Activated naive CD8-positive, alpha-beta T cell (primary cell): ENCODE measurements at regions not wholly inside any gene's neighbourhood (a gene's known extent, or its start where the extent isn't known, plus 50 kb on each side); places are given as distances from the start of the nearest gene placed in this dataset.

Experiments
- H3K27ac Mint-ChIP-seq: one replicate; pipeline ENCODE4 v1.8.0; 2021; ENCODE audit warnings: mixed read lengths
- H3K27me3 Mint-ChIP-seq: one replicate; pipeline ENCODE4 v1.8.0; 2021; ENCODE audit warnings: mixed read lengths
- H3K36me3 Mint-ChIP-seq: one replicate; pipeline ENCODE4 v1.8.0; 2021; ENCODE audit warnings: mixed read lengths
- H3K4me1 Mint-ChIP-seq: one replicate; pipeline ENCODE4 v1.8.0; 2021; ENCODE audit warnings: low read depth, mixed read lengths
- H3K4me3 Mint-ChIP-seq: one replicate; pipeline ENCODE4 v1.8.0; 2021; ENCODE audit warnings: mild to moderate bottlenecking, mixed read lengths
- H3K9me3 Mint-ChIP-seq: one replicate; pipeline ENCODE4 v1.8.0; 2021; ENCODE audit warnings: low read depth, mixed read lengths

DNA sequence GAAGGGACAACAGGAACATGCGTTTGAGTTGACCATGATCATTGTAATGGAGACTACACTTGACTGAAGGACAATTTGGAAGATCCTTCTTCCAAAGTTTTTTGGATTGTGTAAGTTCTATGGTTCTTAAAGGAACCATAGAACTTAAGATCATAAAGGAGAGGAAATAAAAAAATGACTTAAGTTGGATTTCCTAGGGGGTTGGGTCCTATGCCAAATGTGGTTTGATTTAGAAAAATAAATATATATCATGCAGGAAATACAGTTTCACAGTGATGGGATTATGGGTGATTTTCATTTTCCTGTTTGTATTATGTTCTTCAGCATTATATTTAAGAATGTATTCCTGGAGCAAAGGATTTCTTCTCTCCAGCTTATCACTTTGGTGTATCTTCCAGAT lies 305.5 kb upstream of the DPH6 start:
- no peak overlapping the region for H3K27ac Mint-ChIP-seq
- H3K36me3 Mint-ChIP-seq, result no peaks in the 10 kb centered on the region
- peaks cover 4% of the 10 kb centered on the region for H3K27me3 Mint-ChIP-seq
- no peaks in the 10 kb centered on the region for H3K4me1 Mint-ChIP-seq
- H3K9me3 Mint-ChIP-seq, result no peaks in the 10 kb centered on the region
- H3K4me3 Mint-ChIP-seq, result no peak overlapping the region

- Mint-ChIP-seq H3K36me3 (no peaks in the 10 kb centered on the region), H3K4me3 (no peak overlapping the region), H3K27ac (no peak overlapping the region), H3K9me3 (no peaks in the 10 kb centered on the region), H3K27me3 (peaks cover 4% of the 10 kb centered on the region), H3K4me1 (no peaks in the 10 kb centered on the region)
Observed at GRCh38 chr15:35852818-35853624, 307.1 kb upstream of the DPH6 start.

DNA sequence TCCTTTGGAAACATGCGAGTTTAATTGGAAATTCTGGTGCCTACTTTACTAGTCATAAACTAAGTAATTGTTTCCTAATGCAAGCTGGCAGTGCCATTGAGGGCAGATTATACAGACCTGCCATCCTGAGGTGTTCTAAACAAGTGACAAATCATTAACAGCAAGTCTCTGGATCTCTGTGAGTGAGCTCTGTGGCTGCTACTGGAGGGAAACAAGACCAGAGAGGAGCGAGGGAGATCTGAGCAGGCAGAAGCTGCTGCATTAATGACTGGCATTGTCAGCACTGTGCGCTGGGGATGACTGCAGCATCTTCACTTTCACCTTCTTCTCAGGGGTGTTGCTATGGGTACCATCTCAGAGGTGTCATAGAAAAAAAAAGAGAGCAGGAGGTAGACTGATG lies 308.4 kb upstream of the DPH6 start:
- Mint-ChIP-seq H3K36me3 (no peaks in the 10 kb centered on the region), H3K4me3 (no peak overlapping the region), H3K9me3 (no peaks in the 10 kb centered on the region), H3K27me3 (peaks cover 4% of the 10 kb centered on the region), H3K27ac (no peak overlapping the region), H3K4me1 (no peaks in the 10 kb centered on the region)

DNA sequence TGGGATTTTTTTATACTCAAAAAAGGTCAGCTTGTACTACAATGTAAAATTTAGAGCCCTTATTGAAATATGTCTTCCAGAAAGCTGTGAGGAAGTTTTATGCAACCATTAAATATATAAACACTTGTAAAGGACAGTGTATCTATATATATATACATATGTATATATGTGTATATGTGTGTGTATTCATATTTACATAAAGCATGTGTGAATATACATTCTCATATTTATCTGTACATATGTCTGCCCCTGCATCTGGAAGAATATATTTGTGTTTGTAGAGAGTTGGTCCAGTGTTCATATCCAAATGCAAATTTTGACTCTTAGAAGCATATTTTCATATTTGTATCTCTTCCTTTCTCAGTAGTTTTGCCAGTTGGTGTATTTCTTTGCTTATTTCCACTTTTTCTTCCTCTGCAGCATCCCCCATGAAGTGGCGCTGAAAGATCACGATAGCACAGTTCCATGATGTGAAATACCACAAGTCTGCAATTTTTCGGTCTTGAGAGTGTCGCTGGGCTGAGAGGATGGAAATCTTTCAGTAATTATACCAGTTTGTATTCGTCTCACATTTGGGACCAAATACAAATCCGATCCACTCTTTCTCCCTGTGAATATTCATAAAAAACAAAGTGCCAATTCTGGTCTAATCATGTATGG lies 311.7 kb upstream of the DPH6 start:
- no peaks in the 10 kb centered on the region for H3K9me3 Mint-ChIP-seq
- H3K36me3 Mint-ChIP-seq, result no peaks in the 10 kb centered on the region
- no peaks in the 10 kb centered on the region for H3K27me3 Mint-ChIP-seq
- H3K4me1 Mint-ChIP-seq, result no peaks in the 10 kb centered on the region
- H3K4me3 Mint-ChIP-seq, result no peak overlapping the region
- no peak overlapping the region for H3K27ac Mint-ChIP-seq

DNA sequence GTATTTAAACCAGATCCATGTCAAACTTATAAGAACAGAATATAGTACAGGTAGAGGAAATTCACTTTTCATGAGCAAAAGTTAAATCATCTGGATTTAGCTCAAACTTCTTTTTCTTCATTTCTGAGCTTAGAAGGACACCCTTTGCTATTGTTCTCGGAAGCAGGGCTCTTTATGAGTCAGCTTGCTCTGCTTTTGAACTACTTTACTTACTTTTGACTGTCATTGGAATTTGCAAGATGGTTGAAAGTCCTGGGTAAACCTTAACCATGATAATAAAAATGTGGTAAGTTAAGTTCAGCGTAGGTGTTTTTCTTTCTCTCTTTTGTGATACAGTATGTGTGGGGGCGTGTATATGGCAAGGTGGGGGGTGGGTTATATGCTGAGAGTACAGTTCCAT lies 312.7 kb upstream of the DPH6 start:
- Mint-ChIP-seq H3K36me3 (no peaks in the 10 kb centered on the region), H3K27ac (no peak overlapping the region), H3K9me3 (no peaks in the 10 kb centered on the region), H3K4me3 (no peak overlapping the region), H3K4me1 (no peaks in the 10 kb centered on the region), H3K27me3 (peaks cover 2% of the 10 kb centered on the region)

DNA sequence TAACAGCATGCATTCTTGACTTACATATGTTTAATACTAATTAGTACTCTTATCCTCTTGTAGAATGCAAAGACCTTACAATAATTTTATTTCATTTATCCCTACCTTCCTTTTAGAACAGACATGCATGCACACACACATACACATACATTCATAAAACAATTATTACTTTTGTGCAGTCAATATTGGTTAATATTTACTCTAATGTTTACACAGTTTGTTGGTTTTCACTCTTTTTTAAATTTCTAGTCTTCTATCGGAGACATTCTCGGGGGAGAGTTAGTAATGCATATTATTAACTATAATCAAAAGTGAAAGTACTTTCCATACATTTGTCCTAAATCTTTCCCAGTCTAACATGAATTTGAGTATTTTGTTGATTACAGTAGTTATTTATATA lies 317.7 kb upstream of the DPH6 start:
- H3K36me3 Mint-ChIP-seq, result no peaks in the 10 kb centered on the region
- H3K9me3 Mint-ChIP-seq, result peaks cover 3% of the 10 kb centered on the region
- no peak overlapping the region for H3K4me3 Mint-ChIP-seq

GRCh38 chr15:35867356-35867755 lies 321.4 kb upstream of the DPH6 start:
- Mint-ChIP-seq H3K36me3 (no peaks in the 10 kb centered on the region), H3K27ac (no peak overlapping the region), H3K27me3 (peaks cover 4% of the 10 kb centered on the region), H3K4me3 (no peak overlapping the region), H3K9me3 (peaks cover 3% of the 10 kb centered on the region), H3K4me1 (no peaks in the 10 kb centered on the region)

More for the DNA sequence above, 317.7 kb upstream of the DPH6 start:
- Mint-ChIP-seq H3K27me3 (peaks cover 4% of the 10 kb centered on the region), H3K27ac (no peak overlapping the region), H3K4me1 (no peaks in the 10 kb centered on the region)

DNA sequence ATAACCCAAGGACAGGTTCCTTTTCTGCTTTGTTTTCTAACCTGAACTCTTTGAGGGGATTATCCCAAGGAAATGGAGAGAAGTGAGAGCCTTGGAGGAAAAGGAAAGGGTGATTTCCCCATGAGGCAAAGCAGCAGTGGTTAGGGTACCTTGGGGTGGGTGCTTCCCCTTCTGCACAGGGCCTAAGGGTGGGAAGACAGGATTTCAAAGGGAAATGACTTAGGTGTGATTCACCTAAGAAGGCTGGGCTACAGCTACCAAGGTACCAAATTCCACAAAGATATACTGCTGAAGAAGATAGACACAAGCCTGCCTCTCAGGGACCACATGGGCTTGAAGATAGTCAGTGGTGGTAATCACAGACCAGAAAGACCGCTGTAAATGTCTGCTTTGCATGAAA lies 325.3 kb upstream of the DPH6 start:
- Mint-ChIP-seq H3K4me1 (no peaks in the 10 kb centered on the region), H3K4me3 (no peak overlapping the region), H3K27me3 (peaks cover 2% of the 10 kb centered on the region), H3K9me3 (peaks cover 3% of the 10 kb centered on the region), H3K27ac (no peak overlapping the region), H3K36me3 (no peaks in the 10 kb centered on the region)

- Mint-ChIP-seq H3K36me3 (no peaks in the 10 kb centered on the region), H3K4me3 (no peak overlapping the region), H3K27me3 (peaks cover 2% of the 10 kb centered on the region), H3K4me1 (no peaks in the 10 kb centered on the region), H3K9me3 (peaks cover 3% of the 10 kb centered on the region), H3K27ac (no peak overlapping the region)
Observed at GRCh38 chr15:35871812-35872211, 325.8 kb upstream of the DPH6 start.

- no peaks in the 10 kb centered on the region for H3K36me3 Mint-ChIP-seq
- H3K27ac Mint-ChIP-seq, result no peak overlapping the region
- H3K4me3 Mint-ChIP-seq, result no peak overlapping the region
- no peaks in the 10 kb centered on the region for H3K4me1 Mint-ChIP-seq
- peaks cover 3% of the 10 kb centered on the region for H3K9me3 Mint-ChIP-seq
- H3K27me3 Mint-ChIP-seq, result peaks cover 2% of the 10 kb centered on the region
Observed at GRCh38 chr15:35872577-35872976, 326.6 kb upstream of the DPH6 start.

- no peaks in the 10 kb centered on the region for H3K9me3 Mint-ChIP-seq
- no peak overlapping the region for H3K27ac Mint-ChIP-seq
- H3K27me3 Mint-ChIP-seq, result no peaks in the 10 kb centered on the region
Observed at GRCh38 chr15:35874260-35874905, 328.4 kb upstream of the DPH6 start.

GRCh38 chr15:35876762-35877161 lies 330.8 kb upstream of the DPH6 start:
- Mint-ChIP-seq H3K4me1 (no peaks in the 10 kb centered on the region), H3K27me3 (no peaks in the 10 kb centered on the region), H3K27ac (no peak overlapping the region), H3K9me3 (no peaks in the 10 kb centered on the region), H3K36me3 (no peaks in the 10 kb centered on the region), H3K4me3 (no peak overlapping the region)

More at GRCh38 chr15:35874260-35874905, 328.4 kb upstream of the DPH6 start:
- Mint-ChIP-seq H3K4me1 (no peaks in the 10 kb centered on the region), H3K36me3 (no peaks in the 10 kb centered on the region), H3K4me3 (no peak overlapping the region)

DNA sequence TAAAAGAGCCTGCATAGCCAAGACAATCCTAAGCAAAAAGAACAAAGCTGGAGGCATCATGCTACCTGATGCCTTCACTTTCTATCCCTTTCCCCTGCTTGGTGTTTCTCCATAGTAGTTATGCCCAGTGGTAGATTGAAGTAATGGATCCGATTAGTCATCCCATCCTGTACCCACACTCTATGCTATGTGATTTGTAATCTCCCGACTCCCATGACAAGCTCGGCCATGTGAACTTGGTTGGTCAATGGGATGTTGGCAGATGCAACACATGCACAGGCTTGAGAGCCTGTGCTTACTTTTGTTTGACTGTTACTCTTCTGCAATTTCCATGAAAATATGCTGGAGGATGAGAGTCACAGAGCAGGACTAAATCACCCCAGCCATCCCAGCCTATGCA lies 334.9 kb upstream of the DPH6 start:
- Mint-ChIP-seq H3K9me3 (no peaks in the 10 kb centered on the region), H3K36me3 (no peaks in the 10 kb centered on the region), H3K4me1 (no peaks in the 10 kb centered on the region), H3K27ac (no peak overlapping the region), H3K27me3 (no peaks in the 10 kb centered on the region), H3K4me3 (no peak overlapping the region)

DNA sequence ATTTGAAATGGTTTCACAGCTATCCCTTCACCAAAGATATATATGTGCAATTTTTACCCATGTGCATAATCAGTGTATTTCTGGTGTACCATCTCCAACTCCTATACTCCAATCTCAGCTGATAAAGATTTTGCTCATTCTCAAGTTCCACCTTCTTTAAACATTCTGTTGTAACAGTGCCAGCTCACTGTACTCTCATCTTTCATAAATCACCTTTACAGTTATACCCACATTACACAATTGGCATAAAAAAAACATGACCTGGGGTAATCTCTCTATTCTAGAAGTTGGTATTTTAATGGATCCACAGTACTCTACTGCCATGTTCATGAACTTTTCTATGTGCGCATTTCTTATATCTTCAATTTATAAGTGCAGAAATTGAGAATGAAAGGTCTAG lies 339.9 kb upstream of the DPH6 start:
- Mint-ChIP-seq H3K9me3 (no peaks in the 10 kb centered on the region), H3K4me1 (no peaks in the 10 kb centered on the region), H3K27ac (no peak overlapping the region), H3K4me3 (no peak overlapping the region), H3K27me3 (no peaks in the 10 kb centered on the region), H3K36me3 (no peaks in the 10 kb centered on the region)

DNA sequence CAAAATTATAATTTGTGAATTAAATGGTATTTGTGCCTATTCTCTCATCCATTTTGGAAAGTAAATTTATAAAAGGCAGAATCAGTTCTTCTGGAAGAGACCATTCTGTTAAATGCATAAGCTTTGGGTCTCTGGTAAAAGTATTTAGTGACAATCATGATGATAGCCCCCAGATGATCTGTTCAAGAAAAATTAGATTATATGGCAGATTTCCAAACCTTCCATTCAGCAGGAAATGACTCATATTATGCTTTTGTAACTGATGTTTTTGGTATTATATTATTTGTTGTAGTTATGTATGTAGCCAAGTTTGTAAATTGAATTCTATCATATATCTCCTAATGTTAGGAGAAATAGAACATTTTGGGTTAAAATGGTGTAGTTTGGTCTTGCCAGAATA lies 340.8 kb upstream of the DPH6 start:
- Mint-ChIP-seq H3K4me1 (no peaks in the 10 kb centered on the region), H3K27ac (no peak overlapping the region), H3K9me3 (no peaks in the 10 kb centered on the region), H3K4me3 (no peak overlapping the region), H3K27me3 (no peaks in the 10 kb centered on the region), H3K36me3 (no peaks in the 10 kb centered on the region)
